ENCODE measurements at regions not wholly inside any gene's neighbourhood (a gene's known extent, or its start where the extent isn't known, plus 50 kb on each side); places are given as distances from the start of the nearest gene placed in this dataset.

GRCh38 chr18:9017167-9017904, 85.2 kb upstream of the NDUFV2 start:
- TF ChIP-seq, protein P1, sequence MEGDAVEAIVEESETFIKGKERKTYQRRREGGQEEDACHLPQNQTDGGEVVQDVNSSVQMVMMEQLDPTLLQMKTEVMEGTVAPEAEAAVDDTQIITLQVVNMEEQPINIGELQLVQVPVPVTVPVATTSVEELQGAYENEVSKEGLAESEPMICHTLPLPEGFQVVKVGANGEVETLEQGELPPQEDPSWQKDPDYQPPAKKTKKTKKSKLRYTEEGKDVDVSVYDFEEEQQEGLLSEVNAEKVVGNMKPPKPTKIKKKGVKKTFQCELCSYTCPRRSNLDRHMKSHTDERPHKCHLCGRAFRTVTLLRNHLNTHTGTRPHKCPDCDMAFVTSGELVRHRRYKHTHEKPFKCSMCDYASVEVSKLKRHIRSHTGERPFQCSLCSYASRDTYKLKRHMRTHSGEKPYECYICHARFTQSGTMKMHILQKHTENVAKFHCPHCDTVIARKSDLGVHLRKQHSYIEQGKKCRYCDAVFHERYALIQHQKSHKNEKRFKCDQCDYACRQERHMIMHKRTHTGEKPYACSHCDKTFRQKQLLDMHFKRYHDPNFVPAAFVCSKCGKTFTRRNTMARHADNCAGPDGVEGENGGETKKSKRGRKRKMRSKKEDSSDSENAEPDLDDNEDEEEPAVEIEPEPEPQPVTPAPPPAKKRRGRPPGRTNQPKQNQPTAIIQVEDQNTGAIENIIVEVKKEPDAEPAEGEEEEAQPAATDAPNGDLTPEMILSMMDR (IDR thresholded peaks at IDR 0.05): no peak
- no peak for TF ChIP-seq POLR2A (IDR thresholded peaks at IDR 0.05)
